GM19452 (cell line): ENCODE measurements at regions not wholly inside any gene's neighbourhood (a gene's known extent, or its start where the extent isn't known, plus 50 kb on each side); places are given as distances from the start of the nearest gene placed in this dataset.
"Not testable (repeated sequence)": the region's sequence is repeated elsewhere in the genome, so short reads cannot be mapped to it uniquely, and the experiment has no call there.

Source experiments
- ATAC-seq: cut with Tn5 transposase; IDR thresholded peaks from one replicate; pipeline ENCODE4 v1.9.1; 2021; ENCODE audit not compliant: unreplicated experiment

DNA sequence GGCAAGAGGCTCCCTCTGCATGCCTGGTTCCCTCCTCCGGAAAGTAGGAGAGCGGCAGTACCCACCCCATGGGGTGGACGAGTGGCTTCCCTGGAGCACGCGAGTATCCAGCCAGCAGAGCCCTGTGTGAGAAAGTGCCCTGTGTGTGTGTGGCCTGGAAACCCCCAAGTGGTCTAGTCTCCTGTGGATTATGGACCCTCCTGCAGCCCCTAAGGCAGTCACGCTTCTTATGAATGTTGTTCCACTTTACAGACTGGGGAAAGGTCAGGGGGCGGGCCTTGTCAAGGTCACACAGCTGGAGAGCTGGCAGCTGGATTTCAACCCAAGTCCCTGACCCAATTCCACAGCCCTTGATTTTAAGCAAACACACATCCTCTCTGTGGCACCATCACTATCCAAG is 252.5 kb upstream of the SULF2 start:
- not testable (repeated sequence) for ATAC-seq

DNA sequence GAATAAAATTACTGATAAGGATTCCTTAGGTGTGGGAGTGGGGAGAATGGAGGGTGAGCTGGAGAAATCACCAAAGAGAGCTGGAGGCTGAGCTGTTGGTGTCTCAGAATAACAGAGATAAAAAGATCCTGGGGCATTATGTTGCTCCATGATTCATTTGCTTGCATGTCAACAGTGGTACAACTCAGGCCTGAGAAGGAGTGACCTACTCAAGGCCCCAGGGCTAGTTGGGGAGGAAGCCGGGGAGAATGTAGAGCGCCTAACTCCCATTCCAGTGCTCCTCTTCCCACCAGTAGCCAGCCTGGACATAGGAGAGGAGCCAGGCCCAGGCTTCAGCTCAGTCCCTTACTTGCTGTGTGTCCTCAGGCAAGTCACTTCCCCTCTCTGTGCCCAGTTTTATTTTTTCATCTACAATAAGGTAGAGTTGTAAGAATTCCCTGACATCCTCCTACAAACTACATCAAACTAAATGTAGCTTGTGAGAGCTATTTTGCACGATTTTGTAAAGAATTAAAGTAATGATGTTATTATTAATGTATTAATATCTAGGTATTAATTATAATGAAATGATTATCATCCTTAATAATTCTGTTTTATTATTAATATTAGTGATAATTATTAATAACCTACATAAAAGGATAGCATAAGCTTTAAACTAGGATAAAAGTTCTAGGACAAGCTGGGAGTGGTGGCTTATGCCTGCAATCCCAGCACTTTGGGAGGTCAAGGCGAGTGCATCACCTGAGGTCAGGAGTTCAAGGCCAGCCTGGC is 250.9 kb upstream of the SULF2 start:
- no peak for ATAC-seq

DNA sequence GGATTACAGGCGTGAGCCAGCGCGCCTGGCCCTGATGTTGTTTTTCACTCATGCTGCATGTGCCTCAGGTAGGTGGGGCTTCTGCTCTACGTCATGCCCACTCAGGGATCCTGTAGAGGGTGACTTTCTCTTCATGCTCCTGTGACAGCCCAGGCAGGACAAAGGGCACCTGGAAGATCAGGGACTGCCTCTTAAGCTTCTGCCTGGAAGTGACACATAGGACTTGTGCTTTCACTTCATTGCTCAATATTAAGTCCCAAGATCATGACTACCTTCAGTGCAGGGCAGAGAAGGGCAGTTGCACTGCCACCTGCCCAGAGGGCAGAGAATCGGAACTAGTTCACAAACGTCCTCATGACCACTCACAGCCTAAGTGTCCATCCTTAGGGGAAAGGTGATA is 249.5 kb upstream of the SULF2 start:
- no peak for ATAC-seq

DNA sequence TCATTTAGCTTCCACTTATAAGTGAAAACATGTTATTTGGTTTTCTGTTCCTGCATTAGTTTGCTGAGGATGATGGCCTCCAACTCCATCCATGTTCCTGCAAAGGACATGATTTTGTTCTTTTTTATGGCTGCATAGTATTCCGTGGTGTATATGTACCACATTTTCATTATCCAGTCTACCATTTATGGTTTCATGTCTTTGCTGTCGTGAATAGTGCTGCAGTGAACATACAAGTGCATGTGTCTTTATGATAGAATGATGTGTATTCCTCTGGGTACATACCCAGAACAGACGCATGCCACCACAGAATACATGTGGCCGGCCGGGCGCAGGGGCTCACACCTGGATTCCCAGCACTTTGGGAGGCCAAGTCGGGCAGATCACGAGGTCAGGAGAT is 247.7 kb upstream of the SULF2 start:
- not testable (repeated sequence) for ATAC-seq

DNA sequence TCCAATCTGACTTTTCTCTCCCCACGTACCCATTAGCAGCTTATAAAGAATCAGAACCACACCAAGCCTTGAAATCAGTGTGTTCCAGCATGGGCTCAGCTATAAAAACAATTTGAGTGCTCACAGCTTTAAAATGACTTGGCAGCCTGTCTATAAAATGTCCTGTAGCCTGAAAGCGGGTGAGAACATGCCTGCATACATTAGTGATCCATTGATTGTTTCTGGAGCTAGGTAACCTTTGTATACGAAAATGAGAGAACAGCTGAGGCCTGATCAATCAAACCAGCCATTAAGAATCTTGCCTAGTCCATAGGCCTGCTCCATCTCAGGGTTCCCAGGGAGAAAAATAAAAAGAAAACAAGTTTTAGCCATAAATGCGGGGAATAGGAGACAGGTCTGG is 245.8 kb upstream of the SULF2 start:
- ATAC-seq, result no peak

DNA sequence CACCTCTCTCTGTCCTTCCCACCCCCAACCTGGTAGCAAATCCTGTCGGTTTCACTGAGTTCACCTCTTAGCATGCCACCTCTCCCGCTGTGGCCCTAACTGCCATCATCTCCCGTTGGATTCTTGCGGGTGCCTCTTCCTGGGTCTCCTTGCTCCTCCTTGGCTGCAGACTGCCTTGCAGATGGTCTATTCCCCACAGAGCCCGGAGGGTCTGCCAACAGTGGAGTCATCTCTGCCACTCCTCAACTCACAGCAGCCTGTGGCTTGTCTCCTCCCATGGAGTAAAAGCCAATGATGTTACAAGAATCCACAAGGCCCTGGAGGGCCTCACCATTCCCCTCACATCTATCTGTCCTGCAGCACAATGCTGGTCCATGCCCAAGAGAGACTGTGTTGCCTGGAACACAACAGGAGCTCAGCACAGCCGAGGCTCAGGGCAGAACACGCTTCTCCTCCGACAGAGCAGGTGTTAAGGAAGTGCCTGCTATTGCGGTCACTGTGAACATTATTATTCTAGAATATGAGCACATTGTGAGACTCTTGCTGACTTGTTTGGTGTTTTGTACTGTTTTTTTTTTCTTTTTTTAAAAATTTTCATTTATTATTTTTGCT is 241.8 kb upstream of the SULF2 start:
- ATAC-seq, result no peak

DNA sequence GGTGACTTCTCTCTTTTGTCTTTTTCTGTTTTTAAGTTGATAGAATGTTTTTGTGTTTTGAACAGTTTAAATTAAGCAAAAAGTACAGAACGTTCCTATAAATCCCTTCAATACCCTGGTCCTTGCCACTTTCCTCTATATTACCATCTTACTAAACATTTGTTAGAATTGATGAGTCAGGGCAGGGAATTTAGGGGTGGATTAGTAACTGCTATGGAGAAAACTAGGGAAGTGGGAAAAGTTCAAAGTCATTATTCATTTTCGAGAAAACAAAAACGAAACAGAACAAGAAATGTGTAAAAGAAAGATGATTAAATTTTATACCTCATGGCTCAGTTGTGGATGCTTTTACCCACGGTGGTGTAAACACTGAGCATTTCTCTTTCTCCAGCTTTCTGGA is 240.4 kb upstream of the SULF2 start:
- no peak for ATAC-seq

DNA sequence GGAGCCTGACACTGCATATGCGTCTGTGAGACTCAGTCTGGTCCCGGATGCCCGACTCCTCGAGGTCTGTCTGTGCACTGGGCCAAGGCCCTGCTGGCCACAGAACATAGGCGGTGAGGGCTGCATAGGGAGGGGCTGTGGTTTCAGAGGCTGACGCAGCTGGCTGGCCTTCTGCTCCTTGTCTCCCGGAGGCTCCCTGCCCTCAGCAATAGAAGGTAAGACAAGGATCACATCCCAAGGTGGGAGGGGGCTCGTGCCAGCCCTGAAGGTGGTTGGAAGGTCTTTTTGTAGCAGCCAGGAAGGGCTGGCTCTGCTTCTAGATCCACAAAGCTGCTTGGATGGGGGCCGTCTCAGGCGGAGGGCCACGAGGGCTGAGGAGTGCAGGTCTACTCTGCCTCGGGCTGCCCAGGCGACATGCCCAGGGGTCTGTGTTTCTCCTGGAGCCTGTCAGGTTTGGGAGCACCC is 239.8 kb upstream of the SULF2 start:
- no peak for ATAC-seq

DNA sequence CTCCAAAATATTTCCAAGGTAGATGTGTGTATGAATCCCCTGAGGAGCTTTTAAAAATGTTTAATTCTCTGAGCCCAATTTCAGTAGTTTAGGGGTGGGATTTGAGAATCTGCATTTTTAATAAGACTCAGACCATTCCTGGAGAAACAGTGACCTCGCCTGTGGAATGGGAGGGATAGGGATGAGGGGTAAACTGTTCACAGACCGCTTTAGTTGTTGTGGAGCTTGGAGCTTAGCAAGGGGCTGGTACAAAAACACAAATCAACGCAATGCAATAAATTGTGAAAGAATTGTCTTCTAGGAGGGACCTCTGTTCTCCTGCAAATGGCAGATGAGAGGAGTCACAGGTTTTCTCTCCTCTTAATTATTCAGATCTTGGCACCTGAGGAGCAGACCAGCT is 239.3 kb upstream of the SULF2 start:
- ATAC-seq, result no peak

DNA sequence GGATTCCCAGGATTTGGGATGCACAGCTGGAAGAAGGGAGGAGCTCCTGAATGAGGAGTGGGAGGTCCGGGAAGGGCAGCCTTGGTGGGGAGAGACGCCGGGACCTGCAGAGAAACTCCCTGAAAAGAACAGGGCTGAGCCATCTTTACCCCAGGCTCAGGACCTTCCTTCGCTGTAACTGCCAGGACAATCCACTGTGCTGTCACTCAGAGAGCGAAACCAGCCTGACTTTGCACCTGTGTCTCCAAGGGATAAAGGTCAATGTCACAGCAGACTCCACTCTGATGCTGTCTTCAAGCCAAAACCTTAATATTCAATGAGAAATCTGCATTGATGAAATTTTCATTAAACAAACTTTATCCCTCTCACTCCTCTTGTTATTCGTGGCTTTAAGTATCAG is 235.4 kb upstream of the SULF2 start:
- ATAC-seq, result not testable (repeated sequence)

DNA sequence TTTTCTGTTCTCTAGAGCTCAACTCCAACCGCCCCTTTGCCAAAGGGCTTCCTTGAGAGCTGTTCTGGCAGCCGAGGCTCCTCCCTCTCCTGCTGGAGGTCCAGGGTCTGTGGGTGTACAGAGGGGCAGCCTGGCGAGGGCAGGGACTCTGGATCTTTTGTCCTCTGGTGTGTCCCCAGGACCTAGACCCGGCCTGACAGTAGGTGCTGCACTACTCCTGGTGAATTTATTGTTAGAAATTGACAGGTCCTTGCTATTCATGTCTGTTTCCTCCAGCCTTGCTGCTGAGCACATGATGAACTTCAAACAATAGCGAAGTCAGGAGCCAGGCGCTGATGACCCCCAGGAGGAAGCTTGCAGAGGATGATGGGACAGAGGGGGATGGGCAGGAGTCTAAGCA is 234.7 kb upstream of the SULF2 start:
- no peak for ATAC-seq

DNA sequence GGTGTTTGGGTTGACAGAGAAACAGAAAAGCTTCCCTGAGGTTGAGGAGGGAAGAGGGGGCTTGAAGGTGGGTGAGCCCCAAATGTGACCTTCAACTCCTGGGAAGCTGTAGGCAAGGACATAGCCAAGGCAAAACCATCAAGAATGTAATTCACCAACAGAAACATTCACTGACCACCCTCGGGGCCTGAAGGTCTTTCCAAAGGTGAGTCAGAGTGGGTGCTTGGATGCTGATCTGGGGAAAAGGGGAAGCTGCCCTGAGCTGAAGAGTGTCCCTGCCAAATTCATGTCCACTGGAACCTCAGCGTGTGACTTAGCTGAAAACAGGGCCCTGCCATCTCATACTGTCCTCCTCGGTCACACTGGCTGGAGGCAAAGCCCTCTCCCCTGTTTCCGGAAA is 234.2 kb upstream of the SULF2 start:
- ATAC-seq, result no peak

DNA sequence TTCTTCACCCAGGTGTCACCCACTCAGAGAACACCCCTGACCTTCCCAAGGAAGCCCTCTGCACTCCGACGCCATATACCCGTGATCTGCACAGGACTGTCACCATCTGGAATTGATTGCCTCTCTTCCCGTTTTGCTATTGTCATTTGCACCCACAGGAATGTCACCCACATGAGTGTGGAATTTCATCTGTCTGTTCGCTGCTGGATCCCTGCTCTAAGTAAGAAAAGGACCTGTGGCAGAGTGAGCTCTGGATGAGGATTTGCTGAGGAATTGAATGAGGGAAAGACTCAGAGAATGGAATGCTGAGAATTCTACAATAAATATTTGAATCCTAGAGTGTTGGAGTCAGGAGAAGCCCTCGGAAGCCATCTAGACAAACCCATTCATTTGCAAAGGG is 233.6 kb upstream of the SULF2 start:
- ATAC-seq, result not testable (repeated sequence)

DNA sequence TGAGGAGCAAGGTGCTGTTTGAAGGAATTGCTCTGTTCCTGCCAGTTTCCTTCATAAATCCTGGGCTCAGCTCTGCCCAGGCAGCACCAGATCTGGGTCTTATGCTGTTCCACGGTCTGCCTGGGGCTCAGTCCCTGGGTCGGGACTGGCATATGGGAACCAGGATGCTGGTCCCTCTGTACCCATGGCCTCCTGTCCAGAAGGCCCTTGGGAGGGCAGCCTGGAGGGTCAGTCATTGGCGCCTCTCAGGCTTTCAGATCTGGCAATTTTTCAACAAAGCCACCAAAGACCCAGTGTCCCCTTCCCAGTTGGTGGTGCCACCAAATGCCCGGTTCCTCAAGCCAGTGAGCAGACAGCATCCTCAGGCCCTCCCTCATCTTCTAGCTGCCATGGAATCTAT is 232.7 kb upstream of the SULF2 start:
- ATAC-seq, result no peak

DNA sequence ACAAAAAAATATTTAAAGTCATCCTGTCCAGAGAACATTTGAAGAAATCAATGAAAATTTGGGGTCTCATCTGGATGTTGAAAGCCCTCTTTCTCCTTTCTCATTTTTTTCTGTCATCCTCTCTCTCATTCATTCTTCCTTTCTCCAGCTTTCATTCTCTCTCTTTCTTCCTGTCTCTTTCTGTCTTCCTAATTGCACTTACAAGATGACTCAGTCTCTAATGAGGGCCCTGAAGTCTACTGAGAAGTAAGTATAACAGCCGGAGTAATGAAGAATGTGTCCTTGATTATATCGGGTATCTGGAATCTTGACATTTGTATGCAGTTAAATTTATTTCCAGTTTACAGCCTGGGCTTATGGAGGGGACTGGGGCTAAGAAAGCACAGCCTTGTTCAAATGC is 232.2 kb upstream of the SULF2 start:
- no peak for ATAC-seq

DNA sequence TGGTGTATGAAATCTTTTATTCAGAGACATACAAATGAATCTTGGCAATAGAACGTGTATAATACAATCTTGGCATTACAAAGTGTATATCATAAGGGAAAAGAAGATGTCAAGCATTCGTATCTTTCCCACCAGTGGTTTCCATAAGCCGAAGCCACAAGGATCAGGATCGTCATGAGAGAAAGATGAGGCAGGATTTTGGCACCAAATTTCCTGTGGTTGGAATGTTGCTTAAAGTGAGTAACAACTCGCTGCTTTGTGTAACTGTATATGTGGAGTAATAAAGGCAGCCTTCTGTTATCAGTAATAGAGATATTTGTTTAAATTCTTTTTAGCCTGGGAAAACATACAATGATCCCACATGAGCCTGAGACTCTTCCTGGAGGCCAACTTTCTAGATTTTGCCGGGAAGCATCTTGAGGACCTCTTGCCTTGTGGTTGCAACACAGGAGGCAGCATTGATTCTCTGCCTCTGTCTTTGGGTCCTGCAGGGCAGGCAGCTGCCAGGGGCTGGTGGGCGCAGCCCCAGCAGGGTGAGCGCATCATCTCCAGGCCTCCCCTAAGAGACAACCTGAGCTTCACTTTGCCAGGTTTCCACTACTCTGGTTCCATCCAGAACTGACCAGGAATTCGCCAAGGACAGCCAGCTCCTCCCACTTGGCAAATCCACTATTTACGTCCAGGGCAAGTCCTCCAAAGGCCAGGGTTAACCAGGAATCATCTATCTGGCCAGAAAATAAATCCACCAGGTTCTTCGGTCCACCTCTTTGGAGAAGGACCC is 230.9 kb upstream of the SULF2 start:
- no peak for ATAC-seq

DNA sequence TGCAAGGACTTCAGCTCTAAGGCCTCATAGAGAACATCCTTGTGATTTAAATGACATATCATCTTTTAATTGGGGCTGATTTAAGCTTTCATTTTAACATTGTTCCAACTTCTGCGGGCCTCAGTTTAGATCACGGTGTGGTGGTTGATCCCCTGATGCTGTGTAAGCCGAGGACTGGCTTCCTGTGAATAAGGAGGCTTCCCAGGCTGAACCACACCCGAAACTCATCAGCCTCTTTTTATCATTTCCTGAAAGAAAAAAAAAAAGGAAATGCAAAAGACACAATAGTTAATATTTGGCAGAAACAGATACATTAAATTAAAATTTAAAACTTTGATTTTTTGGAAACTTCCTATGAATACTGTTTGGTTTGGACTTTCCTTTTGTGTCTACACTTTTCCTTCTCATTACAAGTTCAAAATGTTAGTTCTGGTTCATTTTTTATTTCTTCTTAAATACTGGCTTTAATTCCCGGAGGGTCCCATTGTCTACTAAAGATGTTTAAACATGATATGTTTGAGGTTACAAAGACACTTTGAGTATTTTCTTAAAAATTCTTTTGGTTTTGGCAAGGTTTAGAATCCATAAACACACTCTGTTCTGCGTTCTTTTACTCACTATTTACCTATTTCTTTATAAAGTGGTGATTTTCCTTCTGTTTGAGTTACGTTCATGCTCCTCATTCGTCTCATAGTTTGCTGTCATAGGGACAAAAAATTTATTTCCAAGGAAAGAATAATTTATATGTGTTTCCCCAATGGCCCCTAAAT is 230.0 kb upstream of the SULF2 start:
- no peak for ATAC-seq

DNA sequence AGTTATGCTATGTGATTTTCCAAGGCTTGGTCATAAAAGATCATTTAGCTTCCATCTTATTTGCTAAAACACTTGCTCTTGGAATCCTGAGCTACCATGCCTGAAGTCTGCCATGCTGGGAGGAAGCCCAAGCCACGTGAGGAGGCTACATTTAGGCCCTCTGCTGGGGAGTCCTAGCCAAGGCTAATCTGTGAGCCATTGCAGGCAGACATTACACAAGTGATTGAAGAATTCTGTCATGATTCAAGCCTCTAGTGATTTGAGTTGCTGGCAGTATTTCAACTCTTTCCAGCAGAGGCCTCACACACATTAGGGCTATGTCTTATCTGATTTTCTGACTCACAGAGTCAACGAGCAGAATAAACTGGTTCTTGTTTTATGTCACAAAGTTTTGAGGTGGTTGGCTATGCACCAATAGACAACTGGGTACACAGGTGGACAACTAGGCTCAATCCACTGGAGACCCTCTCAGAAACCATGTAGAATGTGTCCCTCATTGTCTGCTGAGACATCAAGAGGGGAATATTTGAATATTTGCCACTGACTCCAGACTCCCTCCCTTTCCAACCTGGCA is 227.2 kb upstream of the SULF2 start:
- no peak for ATAC-seq

DNA sequence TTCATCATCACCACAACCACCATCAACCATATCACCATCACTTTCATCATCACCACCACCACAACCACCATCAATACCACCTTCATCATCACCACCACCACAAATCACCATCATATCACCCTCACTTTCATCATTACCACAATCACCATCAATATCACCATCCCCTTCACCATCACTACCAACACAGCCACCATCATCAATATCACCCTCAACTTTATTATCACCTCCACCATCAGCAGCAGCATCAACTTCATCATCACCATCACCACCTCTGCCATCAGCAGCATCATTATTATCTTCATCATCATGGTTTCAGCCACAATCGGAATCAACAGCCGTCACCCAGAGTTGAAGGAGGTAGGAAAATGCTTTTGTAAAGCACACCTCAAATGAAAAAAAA is 225.7 kb upstream of the SULF2 start:
- ATAC-seq, result no peak

DNA sequence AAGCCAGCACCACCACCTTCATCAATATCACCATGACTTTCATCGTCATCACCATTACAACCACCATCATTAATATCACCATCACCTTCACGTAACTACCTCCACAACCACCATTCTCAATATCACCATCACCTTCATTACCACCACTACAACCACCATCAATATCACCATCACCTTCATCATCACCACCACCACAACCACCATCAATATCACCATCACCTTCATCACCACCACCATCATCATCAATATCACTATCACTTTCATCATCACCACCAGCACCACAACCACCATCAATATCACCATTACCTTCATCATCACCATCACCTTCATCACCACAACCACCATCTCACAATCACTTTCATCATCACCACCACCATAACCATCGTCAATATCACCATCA is 225.3 kb upstream of the SULF2 start:
- no peak for ATAC-seq
